ENCODE measurements at regions not wholly inside any gene's neighbourhood (a gene's known extent, or its start where the extent isn't known, plus 50 kb on each side); places are given as distances from the start of the nearest gene placed in this dataset.

DNA sequence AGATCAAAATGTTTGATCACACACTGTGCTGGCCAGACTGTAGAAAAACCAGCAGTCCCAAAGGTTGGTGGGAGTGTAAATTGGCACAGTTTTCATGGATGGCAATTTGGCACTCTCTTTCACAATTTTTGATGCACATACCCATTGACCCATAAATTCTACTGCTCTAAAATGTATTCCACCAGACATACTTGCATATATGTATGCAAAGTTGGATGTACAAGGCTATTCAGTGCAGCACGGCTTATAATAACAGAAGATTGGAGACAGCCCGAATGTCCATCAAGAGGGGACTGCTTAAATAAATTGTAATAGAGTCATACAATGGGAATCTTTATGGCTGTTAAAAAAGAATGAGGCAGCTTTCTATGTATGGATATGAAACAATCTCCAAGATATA, 101.7 kb upstream of the TOP1 start:
- DNase-seq (ENCODE audit: extremely low read depth in 1 of 4, low spot score in 3 of 4), result no peak
- Histone ChIP-seq H3K9me3 (replicated peaks; ENCODE audit: control insufficient read depth, insufficient read depth, low read depth, low read length) (no peaks in the 10 kb centered on the region), H4K20me1 (replicated peaks; ENCODE audit: control insufficient read depth, insufficient read depth, low read length) (no peaks in the 10 kb centered on the region), H3K79me2 (ENCODE audit: control insufficient read depth, insufficient read depth, low read length) (no peaks in the 10 kb centered on the region), H3K9ac (ENCODE audit: insufficient read depth in 1 of 2, low read depth in 2 of 2, low read length in 2 of 2) (no peak overlapping the region), H3K4me3 (no peak overlapping the region), H3K4me2 (ENCODE audit: insufficient read depth, low read length) (no peak overlapping the region), H3K27me3 (ENCODE audit: control insufficient read depth in 2 of 2, insufficient read depth in 2 of 2, low read length in 2 of 2) (peaks cover 4 to 11% of the 10 kb centered on the region in 2 experiments; a peak in 3 of 5 replicates), H3K36me3 (ENCODE audit: control insufficient read depth, insufficient read depth, low read length) (no peaks in the 10 kb centered on the region), H3K4me1 (replicated peaks in 1 of 2; ENCODE audit: control insufficient read depth in 2 of 2, insufficient read depth in 2 of 2, low read length in 2 of 2) (no peaks in the 10 kb centered on the region), H3K27ac (ENCODE audit: extremely low read depth, low read depth, low read length) (no peak overlapping the region), H3K9me1 (ENCODE audit: control insufficient read depth, insufficient read depth, low read length) (no peaks in the 10 kb centered on the region), H2AFZ (ENCODE audit: low read depth, low read length) (no peak overlapping the region)
- 0% methylated on average over 2 of the region's 2 CpGs for WGBS (ENCODE audit: insufficient coverage, low coverage, missing lambda C conversion rate)
- TF ChIP-seq ESRRA (IDR thresholded peaks at IDR 0.05; ENCODE audit: borderline replicate concordance, low read depth) (no peak), ZNF316 (IDR thresholded peaks at IDR 0.05) (no peak), HNRNPH1 (optimal IDR thresholded peaks at IDR 0.05; ENCODE audit: low read depth, low read length) (no peak), ZNF263 (CRISPR knock-in tag; IDR thresholded peaks at IDR 0.05; ENCODE audit: borderline replicate concordance) (no peak), RNF2 (IDR thresholded peaks at IDR 0.05) (no peak), XRCC3 (IDR thresholded peaks at IDR 0.05) (no peak), MCM5 (IDR thresholded peaks at IDR 0.05; ENCODE audit: low read depth) (no peak)
- FAIRE-seq, result no peak
- ChIA-PET POLR2A (no interaction called here), CTCF (ENCODE audit: low intra/inter-chr PET ratio) (no interaction called here)
- ATAC-seq, result no peak
- BruUV-seq (replicated peaks), result no TSS peak
- in situ Hi-C loops (cut with MboI), result loop anchor here (25.0 kb wide), 1 partner anchor 1665 kb away; no protein-coding TSS in a partner anchor
- intact Hi-C loops (cut with micrococcal nuclease), result no loop called here

DNA sequence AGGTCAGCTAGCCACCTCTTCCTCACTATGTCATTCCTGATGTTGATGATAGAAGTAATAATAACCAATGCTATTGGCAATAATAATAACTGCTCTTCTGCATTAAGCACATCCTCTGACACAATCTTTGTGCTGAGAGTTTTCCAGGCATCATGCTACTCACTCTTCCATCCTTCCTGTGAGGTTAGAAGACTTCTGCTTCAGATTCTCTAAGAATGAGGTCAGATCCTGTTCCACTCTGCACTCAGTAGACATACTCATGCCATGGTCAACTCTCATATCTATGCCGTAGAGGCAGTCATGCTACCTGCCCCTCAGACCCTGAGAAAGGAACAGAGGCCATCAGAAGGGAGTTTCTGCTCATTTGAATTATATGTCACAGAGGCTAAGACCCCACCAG, 98.1 kb upstream of the TOP1 start:
- no peaks in the 10 kb centered on the region for H3K79me2 ChIP-seq (ENCODE audit: control insufficient read depth, insufficient read depth, low read length)
- TF ChIP-seq EP400 (IDR thresholded peaks at IDR 0.05) (no peak), MTA3 (IDR thresholded peaks at IDR 0.05; ENCODE audit: borderline replicate concordance) (no peak), HNRNPUL1 (IDR thresholded peaks at IDR 0.05; ENCODE audit: low read length) (no peak), ZNF644 (tag; IDR thresholded peaks at IDR 0.05; ENCODE audit: low read depth) (no peak), FOXA1 (IDR thresholded peaks at IDR 0.05; ENCODE audit: borderline replicate concordance) (no peak), ZNF668 (CRISPR knock-in tag; IDR thresholded peaks at IDR 0.05) (no peak), TAF15 (IDR thresholded peaks at IDR 0.05; ENCODE audit: low read depth, low read length) (no peak), CHD2 (IDR thresholded peaks at IDR 0.05; ENCODE audit: low read depth, low read length) (no peak), TRIM28 (IDR thresholded peaks at IDR 0.05) (no peak), EWSR1 (IDR thresholded peaks at IDR 0.05; ENCODE audit: borderline replicate concordance, low read depth, partially characterized antibody) (no peak), RBM25 (IDR thresholded peaks at IDR 0.05; ENCODE audit: low read depth, low read length, severe bottlenecking) (no peak), THRAP3 (IDR thresholded peaks at IDR 0.05; ENCODE audit: borderline replicate concordance) (no peak), FIP1L1 (IDR thresholded peaks at IDR 0.05; ENCODE audit: low read depth, low read length, poor library complexity, severe bottlenecking) (no peak)
- TF ChIP-seq, protein P1, sequence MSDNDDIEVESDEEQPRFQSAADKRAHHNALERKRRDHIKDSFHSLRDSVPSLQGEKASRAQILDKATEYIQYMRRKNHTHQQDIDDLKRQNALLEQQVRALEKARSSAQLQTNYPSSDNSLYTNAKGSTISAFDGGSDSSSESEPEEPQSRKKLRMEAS (CRISPR knock-in tag; IDR thresholded peaks at IDR 0.05), result no peak
- no peaks in the 10 kb centered on the region for H3K9me3 ChIP-seq (replicated peaks; ENCODE audit: control insufficient read depth, insufficient read depth, low read depth, low read length)
- H3K9ac ChIP-seq (ENCODE audit: insufficient read depth in 1 of 2, low read depth in 2 of 2, low read length in 2 of 2), result no peak overlapping the region
- peaks cover 4 to 11% of the 10 kb centered on the region in 2 experiments; a peak in 3 of 5 replicates for H3K27me3 ChIP-seq (ENCODE audit: control insufficient read depth in 2 of 2, insufficient read depth in 2 of 2, low read length in 2 of 2)
- ChIA-PET CTCF (ENCODE audit: low intra/inter-chr PET ratio) (no interaction called here), POLR2A (no interaction called here)
- no peak overlapping the region for H3K4me3 ChIP-seq
- no peak overlapping the region for H3K4me2 ChIP-seq (ENCODE audit: insufficient read depth, low read length)
- DNase-seq (ENCODE audit: extremely low read depth in 1 of 4, low spot score in 3 of 4) (no peak), ATAC-seq (no peak), FAIRE-seq (no peak)
- no peaks in the 10 kb centered on the region for H3K9me1 ChIP-seq (ENCODE audit: control insufficient read depth, insufficient read depth, low read length)
- H4K20me1 ChIP-seq (replicated peaks; ENCODE audit: control insufficient read depth, insufficient read depth, low read length), result no peaks in the 10 kb centered on the region
- H3K27ac ChIP-seq (ENCODE audit: extremely low read depth, low read depth, low read length), result no peak overlapping the region
- intact Hi-C loops (cut with micrococcal nuclease) (no loop called here), in situ Hi-C loops (cut with MboI) (loop anchor here (25.0 kb wide), 1 partner anchor 1668 kb away; no protein-coding TSS in a partner anchor)
- 0% methylated on average over 1 of the region's 1 CpG for WGBS (ENCODE audit: insufficient coverage, low coverage, missing lambda C conversion rate)
- no peak overlapping the region for H2AFZ ChIP-seq (ENCODE audit: low read depth, low read length)
- no TSS peak for BruUV-seq (replicated peaks)
- H3K36me3 ChIP-seq (ENCODE audit: control insufficient read depth, insufficient read depth, low read length), result no peaks in the 10 kb centered on the region
- H3K4me1 ChIP-seq (replicated peaks in 1 of 2; ENCODE audit: control insufficient read depth in 2 of 2, insufficient read depth in 2 of 2, low read length in 2 of 2), result no peaks in the 10 kb centered on the region

All from K562 (cell line).